D721Med (cell line): ENCODE measurements at regions not wholly inside any gene's neighbourhood (a gene's known extent, or its start where the extent isn't known, plus 50 kb on each side); places are given as distances from the start of the nearest gene placed in this dataset.

Experiments
- DNase-seq: peaks from one replicate; pipeline ENCODE4 v3.0.0; 2011; ENCODE audit warnings: low spot score; ENCODE audit not compliant: insufficient read length
- FAIRE-seq: peaks from 2 replicates; lab custom pipeline; 2011; peaks lifted over from hg19 to GRCh38; lab: Jason Lieb, UNC
- TF ChIP-seq, protein P1 (sequence below): IDR thresholded peaks from 2 replicates; pipeline ENCODE4 v1.5.1; 2012; ENCODE audit warnings: mild to moderate bottlenecking, control low read depth; ENCODE audit not compliant: insufficient read depth; ENCODE audit errors: missing control alignments

DNA sequence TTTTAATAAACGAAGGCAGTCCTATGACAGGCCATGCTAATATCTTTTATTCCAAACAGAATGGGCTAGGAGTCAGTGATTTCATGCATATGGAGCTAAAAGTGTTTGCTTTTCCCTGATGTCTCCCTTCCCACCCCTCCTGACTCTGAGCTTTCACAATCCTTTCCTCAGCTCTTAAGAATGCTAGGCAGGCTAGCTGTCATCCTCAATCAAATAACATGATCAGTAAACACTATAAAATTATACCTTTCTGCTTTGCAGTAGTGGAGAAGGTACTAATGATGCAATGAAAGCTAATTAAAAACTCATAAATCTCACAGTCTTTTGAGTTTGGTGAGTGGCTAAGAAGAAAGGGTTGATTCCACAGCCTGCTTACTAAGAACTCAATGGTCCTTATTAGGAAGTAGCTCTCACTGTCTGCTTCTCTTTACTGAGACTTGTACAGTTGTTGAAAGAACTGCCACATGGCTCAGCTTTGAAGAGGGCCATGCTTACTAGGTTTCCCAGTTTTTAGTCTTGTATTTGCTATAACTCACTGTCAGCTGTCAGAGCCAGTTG, 250.9 kb upstream of the JAG1 start:
- FAIRE-seq (no peak), DNase-seq (no peak)
- TF ChIP-seq, protein P1, sequence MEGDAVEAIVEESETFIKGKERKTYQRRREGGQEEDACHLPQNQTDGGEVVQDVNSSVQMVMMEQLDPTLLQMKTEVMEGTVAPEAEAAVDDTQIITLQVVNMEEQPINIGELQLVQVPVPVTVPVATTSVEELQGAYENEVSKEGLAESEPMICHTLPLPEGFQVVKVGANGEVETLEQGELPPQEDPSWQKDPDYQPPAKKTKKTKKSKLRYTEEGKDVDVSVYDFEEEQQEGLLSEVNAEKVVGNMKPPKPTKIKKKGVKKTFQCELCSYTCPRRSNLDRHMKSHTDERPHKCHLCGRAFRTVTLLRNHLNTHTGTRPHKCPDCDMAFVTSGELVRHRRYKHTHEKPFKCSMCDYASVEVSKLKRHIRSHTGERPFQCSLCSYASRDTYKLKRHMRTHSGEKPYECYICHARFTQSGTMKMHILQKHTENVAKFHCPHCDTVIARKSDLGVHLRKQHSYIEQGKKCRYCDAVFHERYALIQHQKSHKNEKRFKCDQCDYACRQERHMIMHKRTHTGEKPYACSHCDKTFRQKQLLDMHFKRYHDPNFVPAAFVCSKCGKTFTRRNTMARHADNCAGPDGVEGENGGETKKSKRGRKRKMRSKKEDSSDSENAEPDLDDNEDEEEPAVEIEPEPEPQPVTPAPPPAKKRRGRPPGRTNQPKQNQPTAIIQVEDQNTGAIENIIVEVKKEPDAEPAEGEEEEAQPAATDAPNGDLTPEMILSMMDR = no peak

DNA sequence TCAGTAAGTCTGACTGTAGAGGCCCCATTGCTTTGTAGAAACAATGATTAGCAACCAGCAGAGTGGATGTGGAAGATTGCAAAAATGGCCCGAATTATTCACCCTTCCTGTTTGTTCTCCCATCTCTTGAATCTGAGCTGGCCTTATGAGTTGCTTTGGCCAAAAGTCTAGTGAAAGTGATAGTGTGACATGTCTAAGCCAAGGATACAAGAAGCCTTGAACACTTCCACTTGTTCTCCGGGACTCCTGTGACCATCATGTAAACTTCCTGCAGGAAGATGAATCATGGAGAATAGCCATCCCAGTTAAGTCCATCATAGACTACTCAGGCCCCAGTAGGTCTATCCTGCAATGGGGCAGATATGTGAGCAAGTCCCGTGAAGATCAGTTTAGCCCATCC, 252.0 kb upstream of the JAG1 start:
- TF ChIP-seq, protein P1 = no peak
- FAIRE-seq (no peak), DNase-seq (no peak)

DNA sequence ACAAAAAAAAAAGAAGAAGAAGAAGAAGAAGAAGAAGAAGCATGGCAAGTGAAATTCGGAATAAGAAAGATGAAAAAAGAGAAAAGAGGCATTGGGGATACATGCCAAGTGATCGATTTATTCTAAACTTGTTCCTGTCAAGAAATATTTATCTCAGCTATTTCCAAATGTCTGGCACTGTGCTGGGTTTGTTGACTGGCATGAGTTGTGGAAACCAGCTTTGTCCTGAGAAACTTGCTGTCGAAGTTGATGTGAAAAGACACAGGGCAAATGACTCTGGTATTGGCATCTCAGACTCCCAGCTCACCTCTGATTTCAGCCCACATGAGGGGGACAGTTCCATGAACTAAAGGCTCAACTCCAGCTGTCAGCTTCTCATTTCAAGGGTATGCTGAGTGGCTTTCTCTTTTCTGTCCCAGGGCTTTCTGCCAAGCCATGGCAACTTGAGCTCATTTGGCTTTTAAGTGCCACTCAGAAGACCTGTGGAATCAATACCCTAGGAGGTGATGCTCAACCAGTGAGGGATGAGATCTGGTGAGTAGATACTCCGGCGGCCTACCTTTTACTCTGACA, 253.3 kb upstream of the JAG1 start:
- DNase-seq (no peak), FAIRE-seq (no peak)
- TF ChIP-seq, protein P1 = no peak

DNA sequence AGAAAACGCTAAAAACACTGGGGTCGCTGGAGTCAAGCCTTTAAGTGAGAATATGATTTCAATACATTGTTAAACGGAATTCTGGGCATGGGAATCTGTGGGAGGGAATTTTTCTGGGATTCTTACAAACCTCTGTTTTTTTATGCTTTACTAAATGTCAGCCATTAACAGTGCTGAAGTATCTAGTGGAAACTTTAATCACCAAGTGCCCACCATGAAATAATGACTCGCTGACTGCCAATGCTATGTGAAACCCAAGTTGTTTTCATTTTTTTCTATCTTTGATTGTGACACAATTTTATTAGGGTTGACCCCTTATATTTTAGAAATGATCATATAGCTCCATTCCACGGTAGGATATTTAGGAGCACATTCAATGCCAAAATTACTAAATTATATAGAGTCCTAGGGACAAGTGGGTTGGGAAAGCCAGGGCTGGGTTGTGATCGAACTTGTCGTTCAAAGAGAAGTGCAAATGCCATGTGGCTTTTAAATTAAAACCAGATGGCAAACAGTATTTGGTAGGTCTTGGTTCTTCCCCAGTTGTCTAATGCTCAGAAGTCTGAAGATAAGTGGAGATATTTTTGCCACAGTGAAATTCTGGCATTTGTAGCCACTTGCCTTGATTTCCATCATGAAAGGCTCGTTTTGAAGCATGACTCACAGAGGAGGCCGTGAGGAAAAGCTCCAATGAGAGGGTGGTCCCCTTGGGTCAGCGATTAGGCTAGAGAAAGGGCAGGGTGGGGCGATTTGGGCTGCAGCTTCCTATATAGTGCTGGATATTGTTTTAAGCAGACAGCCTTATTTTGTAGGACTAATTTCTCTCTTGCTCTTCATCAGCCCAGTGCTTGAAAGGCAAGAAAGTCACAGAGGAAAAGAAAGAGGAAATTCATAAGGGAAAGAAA, 254.4 kb upstream of the JAG1 start:
- no peak for DNase-seq
- FAIRE-seq = no peak
- TF ChIP-seq, protein P1 = no peak

DNA sequence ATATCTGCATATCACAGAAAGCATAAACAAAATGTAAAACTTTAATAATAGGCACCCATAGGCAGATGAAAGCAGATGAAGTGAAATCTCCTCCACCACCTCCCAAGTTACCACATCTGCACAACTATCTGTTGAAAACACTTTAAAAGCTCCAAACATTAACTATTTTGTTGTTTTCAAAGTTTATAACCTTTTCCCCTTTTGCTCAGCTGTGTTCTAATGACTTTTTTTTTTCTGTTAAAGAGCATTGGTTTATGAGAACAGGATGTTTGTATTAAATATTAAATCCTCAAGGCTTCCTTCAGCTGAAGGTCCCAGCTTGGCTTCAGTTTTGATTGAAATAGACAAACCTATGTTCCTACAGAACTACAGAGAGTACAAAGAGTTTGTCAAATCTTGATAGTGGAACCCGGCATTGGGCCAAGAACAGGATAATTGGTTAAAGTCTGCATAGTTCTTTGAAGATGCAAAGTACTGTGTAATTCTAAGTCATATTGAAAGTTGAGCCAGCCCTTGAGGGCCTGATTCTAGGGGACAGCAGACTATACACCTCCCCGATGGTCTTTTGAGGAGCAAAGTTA, 255.1 kb upstream of the JAG1 start:
- TF ChIP-seq, protein P1 = no peak
- FAIRE-seq (no peak), DNase-seq (no peak)

DNA sequence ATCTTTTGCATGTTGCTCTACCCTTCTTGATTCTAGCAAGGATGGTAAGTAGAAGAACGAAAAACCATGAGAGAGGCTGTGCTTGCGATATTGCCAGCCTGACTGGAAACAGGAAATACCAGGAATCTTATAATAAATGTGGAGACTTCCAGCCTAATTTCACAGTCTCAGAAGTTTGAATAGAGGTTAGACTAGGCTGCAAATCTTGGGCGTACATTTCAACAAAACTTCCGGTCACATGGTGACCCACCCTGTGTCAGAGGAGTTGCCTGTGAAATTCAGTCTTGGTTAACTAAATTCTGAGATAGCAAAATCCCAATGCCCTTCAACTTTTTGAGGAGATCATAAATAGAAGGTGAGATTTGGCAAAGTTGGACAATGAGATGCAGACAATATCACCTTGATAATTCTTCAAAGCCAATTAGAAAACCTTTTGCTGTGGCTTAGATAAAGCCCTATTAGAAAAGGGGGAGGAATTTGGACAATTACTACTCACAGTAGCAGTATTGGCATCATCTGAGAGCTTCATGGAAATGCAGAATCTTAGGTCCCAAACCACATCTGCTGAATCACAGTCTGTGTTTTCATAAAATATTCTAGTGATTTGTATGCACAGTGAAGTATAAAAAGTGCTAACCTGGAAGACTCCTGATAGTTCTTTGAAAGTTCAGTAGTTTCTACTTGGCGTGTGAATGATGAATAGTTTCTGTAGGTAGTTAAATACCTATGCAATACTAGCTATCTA, 262.0 kb upstream of the JAG1 start:
- DNase-seq (no peak), FAIRE-seq (no peak)
- TF ChIP-seq, protein P1 = no peak
